ENCODE measurements at regions not wholly inside any gene's neighbourhood (a gene's known extent, or its start where the extent isn't known, plus 50 kb on each side); places are given as distances from the start of the nearest gene placed in this dataset.
A peak's percentile ranks its signal among the peaks of the same experiment; 100 is the strongest.

DNA sequence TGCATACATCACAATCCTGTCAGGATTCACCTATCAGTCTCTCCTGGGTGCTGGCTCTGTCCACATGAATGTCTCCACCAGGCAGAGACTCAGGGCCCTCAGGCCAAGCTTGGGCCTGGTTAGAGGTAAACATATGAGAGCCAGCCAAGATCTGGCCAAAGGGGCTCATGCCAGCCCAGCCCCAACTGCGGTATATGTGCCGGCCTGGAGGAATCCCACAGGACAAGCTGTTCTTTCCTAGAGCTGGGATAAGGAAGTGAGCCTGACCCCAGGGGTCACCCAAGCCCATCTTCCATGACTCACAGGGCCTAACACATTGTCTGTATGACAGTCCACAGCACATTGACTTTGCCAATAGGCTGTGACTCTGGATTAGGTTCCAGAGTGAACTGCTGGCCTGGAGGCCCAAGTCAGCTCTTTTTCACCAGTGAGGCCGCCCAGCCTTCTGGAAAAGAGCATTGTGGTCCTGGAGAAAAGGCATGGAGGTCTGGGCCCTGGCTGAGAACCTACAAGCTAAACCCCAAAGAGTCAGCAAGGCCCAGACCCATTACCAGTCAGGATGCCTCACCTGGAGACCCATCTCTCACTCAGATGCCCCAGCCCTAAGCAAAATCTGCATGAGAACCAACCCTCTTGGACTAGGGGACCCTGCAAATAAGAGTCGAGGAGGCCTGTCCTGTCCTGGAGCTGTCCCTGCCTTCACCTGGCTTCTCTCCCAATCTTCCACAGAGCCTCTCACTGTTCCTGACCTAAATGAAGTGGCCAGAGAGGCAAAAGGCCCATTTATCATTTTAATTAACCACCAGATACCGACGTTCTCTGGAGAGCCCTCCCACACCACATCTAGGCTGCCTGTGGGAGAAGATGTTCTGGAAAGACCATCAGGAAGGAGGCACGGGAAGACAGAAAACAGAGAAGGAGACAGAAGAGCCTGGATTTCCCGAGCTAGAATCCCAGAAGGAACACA, 120.9 kb upstream of the PKDCC start:
- CTCF ChIA-PET: interaction anchor here (0.8 to 11.0 kb wide), 10 partner anchors 8 to 160 kb away, joined by 3 to 87 read pairs (median 4); no protein-coding TSS in a partner anchor
- WGBS (ENCODE audit: missing lambda C conversion rate): 91% methylated on average over 8 of the region's 8 CpGs

GRCh38 chr2:41927581-41928264, 120.1 kb upstream of the PKDCC start:
- H3K9me3 ChIP-seq: no peaks in the 10 kb centered on the region; the same call in 2 of the 3 replicates
- WGBS (ENCODE audit: missing lambda C conversion rate): 95% methylated on average over 10 of the region's 10 CpGs
- FAIRE-seq (no peak), ATAC-seq (no peak), DNase-seq (ENCODE audit: low read depth in 1 of 2, low spot score in 1 of 2) (no peak)
- ChIA-PET POLR2A (interaction anchor here (1.9 kb wide), 1 partner anchor 119 kb away, joined by 14 read pairs; the partner anchor contains the start of gene PKDCC), CTCF (interaction anchor here (0.8 to 11.0 kb wide), 9 partner anchors 8 to 159 kb away, joined by 3 to 87 read pairs (median 5); no protein-coding TSS in a partner anchor)
- no peak overlapping the region; the same call in 2 of the 3 replicates for H3K4me2 ChIP-seq
- H3K4me1 ChIP-seq: peaks cover 62% of the 10 kb centered on the region
- H3K27ac ChIP-seq: peak overlapping the region; percentile 74 to 91
- no peak overlapping the region for H3K4me3 ChIP-seq
- TF ChIP-seq RAD21 (conservative IDR thresholded peaks at IDR 0.05 in 1 of 2, IDR thresholded peaks at IDR 0.05 in 1 of 2) (no peak), EP300 (IDR thresholded peaks at IDR 0.05) (no peak), USF2 (IDR thresholded peaks at IDR 0.05) (no peak), TP53 (CRISPR knock-in tag; IDR thresholded peaks at IDR 0.05) (no peak), RCOR1 (IDR thresholded peaks at IDR 0.05; ENCODE audit: low read depth, low read length) (no peak), NPAS2 (CRISPR knock-in tag; IDR thresholded peaks at IDR 0.05; ENCODE audit: borderline replicate concordance) (no peak), ZSCAN20 (CRISPR knock-in tag; IDR thresholded peaks at IDR 0.05) (no peak), SREBF2 (IDR thresholded peaks at IDR 0.05) (no peak), EHF (CRISPR knock-in tag; IDR thresholded peaks at IDR 0.05) (no peak), ZNF302 (CRISPR knock-in tag; IDR thresholded peaks at IDR 0.05) (no peak), CEBPB (IDR thresholded peaks at IDR 0.05) (no peak), CHD4 (IDR thresholded peaks at IDR 0.05; ENCODE audit: borderline replicate concordance) (no peak), REST (IDR thresholded peaks at IDR 0.05) (no peak), ESRRA (IDR thresholded peaks at IDR 0.05; ENCODE audit: borderline replicate concordance, low read length) (no peak), JUNB (IDR thresholded peaks at IDR 0.05) (no peak), GATA3 (IDR thresholded peaks at IDR 0.05; ENCODE audit: borderline replicate concordance) (no peak), JUN (IDR thresholded peaks at IDR 0.05) (no peak), ATOH8 (CRISPR knock-in tag; IDR thresholded peaks at IDR 0.05; ENCODE audit: low read depth) (no peak)
- TF ChIP-seq, protein P1, sequence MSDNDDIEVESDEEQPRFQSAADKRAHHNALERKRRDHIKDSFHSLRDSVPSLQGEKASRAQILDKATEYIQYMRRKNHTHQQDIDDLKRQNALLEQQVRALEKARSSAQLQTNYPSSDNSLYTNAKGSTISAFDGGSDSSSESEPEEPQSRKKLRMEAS (IDR thresholded peaks at IDR 0.05): no peak
- TF ChIP-seq, protein P2, sequence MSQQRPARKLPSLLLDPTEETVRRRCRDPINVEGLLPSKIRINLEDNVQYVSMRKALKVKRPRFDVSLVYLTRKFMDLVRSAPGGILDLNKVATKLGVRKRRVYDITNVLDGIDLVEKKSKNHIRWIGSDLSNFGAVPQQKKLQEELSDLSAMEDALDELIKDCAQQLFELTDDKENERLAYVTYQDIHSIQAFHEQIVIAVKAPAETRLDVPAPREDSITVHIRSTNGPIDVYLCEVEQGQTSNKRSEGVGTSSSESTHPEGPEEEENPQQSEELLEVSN (IDR thresholded peaks at IDR 0.05; ENCODE audit: borderline replicate concordance, low read depth): no peak

More for the DNA sequence above, 120.9 kb upstream of the PKDCC start:
- Histone ChIP-seq H3K27ac (peak overlapping the region; percentile 74 to 91; a peak in 5 of 6 replicates), H3K4me1 (peaks cover 62% of the 10 kb centered on the region), H3K9me3 (no peaks in the 10 kb centered on the region; the same call in 2 of the 3 replicates), H3K4me2 (no peak overlapping the region), H3K4me3 (no peak overlapping the region)
- FAIRE-seq (no peak), DNase-seq (ENCODE audit: low read depth in 1 of 2, low spot score in 1 of 2) (no peak), ATAC-seq (no peak)
- TF ChIP-seq CHD2 (IDR thresholded peaks at IDR 0.05; ENCODE audit: low read length, partially characterized antibody) (no peak), JUNB (IDR thresholded peaks at IDR 0.05) (no peak), JUN (IDR thresholded peaks at IDR 0.05) (no peak), MAZ (IDR thresholded peaks at IDR 0.05; ENCODE audit: borderline replicate concordance, low read depth, low read length) (no peak), HOXB13 (CRISPR knock-in tag; IDR thresholded peaks at IDR 0.05; ENCODE audit: low read depth) (no peak), KDM5A (IDR thresholded peaks at IDR 0.05) (no peak), HOXB5 (CRISPR knock-in tag; IDR thresholded peaks at IDR 0.05) (no peak), CEBPB (IDR thresholded peaks at IDR 0.05) (no peak), CHD4 (IDR thresholded peaks at IDR 0.05; ENCODE audit: borderline replicate concordance) (no peak), RAD21 (conservative IDR thresholded peaks at IDR 0.05 in 1 of 2, IDR thresholded peaks at IDR 0.05 in 1 of 2) (no peak), ZFP36 (IDR thresholded peaks at IDR 0.05; ENCODE audit: borderline replicate concordance, partially characterized antibody) (no peak)
- POLR2A ChIA-PET: interaction anchor here (1.5 to 1.9 kb wide), 2 partner anchors 120 to 121 kb away, joined by 4 to 14 read pairs; partner anchors contain the start of gene PKDCC

Measured in A549 (cell line).